ENCODE measurements at regions not wholly inside any gene's neighbourhood (a gene's known extent, or its start where the extent isn't known, plus 50 kb on each side); places are given as distances from the start of the nearest gene placed in this dataset.

DNA sequence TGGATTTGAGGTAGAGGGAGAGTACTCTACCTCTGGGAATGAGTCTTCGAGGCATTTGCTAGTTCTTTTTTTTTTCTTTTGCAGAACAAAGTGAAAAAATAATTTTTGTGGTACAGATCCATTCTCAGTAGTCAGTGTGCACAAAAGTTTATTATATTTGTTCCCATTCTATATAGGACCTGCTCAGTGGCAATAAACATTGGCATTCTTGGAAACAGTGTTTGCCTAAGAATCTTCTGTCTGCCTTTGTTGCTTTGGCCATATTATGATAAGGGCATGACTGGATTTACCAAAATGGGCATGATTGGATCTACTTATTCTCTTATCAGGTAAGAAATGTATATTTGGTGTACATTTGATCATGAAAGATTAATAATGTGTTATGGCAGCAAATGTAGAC is 583.3 kb downstream of the PLCL1 start:
- DNase-seq, result no peak

DNA sequence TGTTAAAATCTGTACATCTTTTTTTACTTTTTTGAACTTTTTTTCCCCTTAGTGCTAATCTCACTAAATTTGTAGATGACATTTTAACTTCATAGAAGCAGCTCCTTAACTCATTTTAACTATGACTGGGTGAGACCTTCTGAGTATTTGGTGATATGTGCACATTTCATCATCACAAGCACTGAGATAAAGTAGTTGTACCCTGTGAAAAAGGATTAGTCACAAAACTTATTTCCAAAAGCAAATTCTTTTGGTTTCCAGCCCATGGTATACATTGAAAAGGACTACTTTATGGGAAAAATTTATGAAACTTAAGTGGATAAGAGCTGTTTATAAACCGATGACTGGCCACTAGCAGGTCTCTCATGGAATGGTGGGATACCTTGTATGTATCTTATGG is 581.5 kb downstream of the PLCL1 start:
- no peak for DNase-seq

DNA sequence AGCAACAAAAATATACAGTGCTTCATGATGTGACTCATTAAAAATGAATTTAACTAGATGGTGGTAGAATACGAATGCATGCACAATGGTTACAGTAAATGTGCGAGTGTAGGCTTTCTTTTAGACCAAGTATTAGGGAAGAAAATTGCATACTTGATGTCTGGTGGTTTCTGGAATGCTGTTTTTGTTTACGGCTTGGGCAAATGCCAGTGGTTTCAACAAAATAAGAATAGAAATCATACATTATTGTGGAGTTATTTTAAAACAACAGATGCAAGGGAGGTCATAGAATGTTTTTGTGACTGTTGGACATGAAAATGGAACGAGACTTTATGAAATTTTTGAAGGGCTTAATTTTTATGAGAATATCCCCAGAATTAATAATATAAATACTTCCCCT is 580.9 kb downstream of the PLCL1 start:
- DNase-seq, result no peak

DNA sequence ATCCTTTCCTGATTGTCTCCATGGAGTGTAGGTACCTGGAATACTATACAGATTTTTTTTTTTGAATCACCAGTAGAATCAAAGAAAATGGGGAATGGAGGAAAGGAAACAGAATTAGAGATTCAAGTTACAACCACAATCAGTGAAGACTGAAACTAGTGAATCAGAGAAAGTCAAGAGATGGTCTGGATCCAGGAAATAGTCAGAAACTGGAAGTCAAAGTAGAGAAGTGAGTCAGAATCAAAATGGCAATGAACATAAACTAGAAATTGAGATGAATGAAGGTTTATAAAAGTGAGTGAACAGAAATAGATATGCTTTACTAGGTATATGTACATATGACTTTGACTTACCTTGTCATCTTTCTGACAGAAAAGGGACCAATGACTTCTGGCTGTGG is 579.0 kb downstream of the PLCL1 start:
- no peak for DNase-seq

DNA sequence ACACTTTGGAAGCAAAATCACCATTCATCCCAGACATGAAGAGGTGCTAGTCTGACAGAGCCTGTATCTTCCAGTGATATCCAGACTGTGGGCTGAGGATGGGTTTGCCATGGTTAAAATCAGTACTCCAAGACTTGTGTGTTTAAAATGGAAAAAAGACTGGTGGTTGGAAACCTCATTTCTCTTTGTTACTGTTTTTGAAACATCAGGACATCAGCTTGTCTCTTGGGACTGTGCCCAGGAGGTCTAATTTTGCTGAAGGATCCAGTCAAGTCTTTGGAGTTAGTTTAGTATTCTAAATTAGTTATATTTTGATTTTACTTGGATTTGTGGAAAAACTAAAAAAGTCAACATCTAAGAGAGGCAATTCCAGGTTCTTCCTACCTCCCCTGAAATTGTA is 578.4 kb downstream of the PLCL1 start:
- no peak for DNase-seq

DNA sequence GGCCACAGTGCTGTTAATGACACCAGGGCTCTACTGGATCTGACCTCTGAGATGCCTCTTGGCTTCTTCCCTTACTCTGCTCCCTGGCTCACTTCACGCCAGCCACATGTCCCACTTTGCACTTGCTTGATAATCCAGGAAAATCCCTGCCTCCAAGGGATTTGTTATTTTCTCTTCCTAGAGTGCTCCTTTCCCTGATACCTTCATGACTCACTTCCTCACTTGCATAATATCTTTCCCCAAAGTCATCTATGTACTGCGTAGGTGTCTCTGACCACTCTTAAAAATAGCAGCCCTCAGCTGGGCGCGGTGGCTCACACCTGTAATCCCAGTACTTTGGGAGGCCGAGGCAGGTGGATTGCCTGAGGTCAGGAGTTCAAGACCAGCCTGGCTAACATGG is 572.3 kb downstream of the PLCL1 start:
- no peak for DNase-seq

DNA sequence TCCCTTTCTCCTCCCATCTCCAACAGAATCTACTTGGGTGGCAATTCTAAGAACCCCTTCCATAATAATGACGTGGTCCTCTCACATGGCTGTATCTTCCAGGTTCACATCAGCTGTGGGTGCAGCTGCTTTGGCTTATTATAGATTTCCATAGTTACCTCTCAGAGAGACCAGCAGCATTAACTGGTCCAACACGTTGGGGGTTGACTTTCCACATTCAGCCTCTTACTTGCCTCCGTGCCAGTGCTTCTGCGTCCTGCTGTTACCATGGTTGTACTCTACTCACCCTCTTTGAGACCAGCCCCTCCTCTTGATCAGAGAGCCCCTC is 570.7 kb downstream of the PLCL1 start:
- no peak for DNase-seq

DNA sequence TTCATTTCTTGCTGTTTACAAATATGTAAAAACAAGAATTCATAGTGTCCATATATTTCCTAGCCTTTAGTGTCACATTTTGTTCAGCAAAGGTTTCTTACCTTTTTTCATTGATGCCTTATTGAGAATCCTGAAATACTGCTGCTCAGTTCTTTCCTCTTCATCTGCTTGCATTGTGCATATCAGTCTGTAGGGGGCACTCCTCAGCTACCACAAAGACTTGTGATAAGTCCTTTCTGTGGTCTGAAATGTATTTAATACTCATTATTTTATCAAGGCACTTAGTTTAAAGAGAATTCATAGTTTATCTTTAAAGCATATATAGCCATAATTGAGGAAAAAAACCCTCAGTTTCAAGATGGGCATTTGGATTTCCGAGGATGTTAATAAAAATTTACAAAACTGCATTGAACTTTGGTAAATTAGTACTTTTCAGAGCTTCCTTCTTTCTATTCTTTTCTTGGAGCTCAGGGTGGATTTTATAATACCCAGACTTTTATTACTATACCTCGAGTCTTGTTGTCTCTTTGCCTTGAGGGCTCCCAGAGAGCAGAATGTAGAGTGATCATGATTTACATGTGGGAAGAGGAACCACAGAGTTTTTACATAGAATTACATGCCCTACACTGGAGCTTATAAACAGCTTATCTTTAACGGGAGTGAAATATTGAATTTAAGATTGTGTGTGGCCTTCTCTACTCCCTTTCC is 570.1 kb downstream of the PLCL1 start:
- peak; percentile 85 for DNase-seq

DNA sequence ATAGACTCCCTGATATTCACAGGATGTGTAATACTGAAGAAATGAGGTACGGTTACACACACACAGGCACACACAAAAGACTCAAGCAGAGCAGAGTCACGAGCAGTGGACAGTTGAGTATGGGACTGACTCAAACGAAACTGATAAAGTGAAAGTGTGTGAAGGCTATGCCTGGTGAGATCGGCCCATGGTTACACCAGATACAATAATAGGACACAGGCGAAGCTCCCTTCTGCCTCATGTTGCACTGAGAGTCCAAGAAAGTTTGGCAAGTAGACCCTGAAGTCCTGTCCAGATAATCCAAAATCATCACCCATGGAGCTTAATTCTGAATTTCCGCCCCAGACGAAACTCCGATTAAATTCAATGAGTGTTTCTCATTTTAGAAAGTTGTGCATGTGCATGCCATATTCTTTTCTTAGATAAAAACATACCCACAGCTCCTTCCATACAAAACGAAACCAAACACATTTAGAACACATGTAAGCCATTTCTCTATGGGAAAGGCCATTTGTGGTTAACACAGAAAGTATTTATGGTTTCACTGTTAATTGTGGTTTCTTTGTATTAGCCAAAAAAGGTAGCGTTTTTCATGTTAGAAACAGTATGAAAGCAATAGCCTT is 567.6 kb downstream of the PLCL1 start:
- DNase-seq, result no peak

DNA sequence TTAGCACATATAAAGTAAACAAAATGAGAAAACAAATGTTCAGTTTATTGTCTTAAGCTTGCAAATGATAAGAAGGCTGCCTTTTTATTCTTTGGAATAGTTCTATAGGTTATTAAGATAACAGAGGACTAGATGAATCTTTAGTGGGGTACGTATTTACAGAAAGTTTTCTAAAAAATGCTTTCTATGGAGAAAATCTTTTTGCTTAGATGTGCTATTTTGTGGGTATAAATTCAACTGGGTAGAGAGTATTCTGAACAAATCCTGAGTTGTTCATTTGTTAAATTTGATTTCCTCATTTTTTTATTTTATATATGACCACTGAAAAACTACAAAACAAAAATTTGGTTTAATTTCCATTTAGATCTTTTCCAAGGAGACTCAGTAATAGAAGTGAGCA is 566.9 kb downstream of the PLCL1 start:
- DNase-seq, result no peak

DNA sequence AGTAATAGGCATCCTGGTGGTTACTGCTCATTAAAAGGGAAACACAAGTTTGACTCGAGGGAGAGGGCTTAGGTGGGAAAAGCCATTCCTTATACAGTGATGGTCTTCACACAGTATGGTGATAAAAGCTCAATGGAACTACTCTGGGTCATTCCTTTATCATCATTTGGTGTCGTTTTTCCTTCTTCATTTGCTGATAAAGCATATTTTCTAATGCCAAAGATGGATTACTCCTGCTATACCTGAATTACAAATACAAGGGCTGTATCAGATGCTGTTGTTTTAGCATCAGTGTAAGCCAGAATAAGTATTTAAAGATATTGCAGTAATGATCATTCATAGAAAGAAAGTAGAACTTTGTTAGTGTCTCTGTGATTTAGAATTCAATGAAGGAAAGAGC is 563.7 kb downstream of the PLCL1 start:
- DNase-seq, result no peak

DNA sequence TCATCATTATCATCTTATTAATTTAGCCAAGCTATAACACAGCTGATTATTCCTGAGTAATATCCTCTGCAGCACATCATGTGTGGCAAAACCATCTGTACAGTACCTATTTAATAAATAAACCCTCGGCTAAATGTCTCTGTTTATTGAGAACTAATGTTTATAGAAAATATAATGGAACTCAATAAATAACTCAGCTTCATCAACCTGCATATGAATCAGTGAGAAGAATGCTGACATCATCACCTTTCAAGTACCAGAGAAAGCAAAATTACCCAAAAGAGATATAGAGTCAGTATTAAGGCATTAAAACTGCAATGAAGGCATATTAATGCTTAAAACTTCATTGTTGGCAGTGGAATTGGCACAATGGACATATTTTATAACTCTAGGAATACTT is 558.3 kb downstream of the PLCL1 start:
- peak; percentile 61 for DNase-seq

DNA sequence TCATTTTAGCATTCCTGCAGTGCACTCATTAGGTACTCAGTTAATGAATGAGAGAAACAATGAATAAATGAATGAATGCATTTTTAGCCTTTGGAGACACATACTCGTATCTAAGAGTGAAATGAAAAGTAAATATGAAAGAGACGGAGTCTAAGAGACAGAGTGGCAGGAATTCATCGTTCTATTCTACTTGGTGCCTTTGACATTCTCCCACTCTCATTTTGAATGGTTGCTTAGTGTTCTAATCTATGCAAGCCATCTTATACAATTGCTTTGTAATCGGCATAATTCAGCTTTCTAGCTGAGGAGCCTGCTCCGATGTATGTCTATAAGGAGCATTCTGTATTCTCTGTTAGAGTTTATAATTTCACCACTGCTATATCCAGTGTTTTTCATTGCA is 554.9 kb downstream of the PLCL1 start:
- DNase-seq, result no peak

DNA sequence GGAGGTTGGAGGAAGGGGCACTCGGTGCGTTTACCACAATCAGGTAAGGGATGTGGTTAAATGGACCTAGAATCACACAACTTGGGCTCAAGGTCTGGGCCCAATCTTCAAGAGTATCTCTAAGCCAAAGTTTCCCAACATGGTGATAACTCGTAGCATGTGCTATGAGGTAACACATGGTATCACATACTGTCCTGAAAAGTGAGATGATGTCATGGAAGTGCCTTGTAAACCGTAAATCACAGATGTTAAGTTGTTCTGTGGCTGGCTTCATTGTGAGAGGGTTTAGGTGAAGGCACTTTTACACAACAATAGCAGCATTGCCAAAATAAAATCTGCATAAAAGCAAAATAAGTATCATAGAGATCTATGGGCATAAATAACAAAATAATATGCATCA is 551.8 kb downstream of the PLCL1 start:
- DNase-seq, result no peak

DNA sequence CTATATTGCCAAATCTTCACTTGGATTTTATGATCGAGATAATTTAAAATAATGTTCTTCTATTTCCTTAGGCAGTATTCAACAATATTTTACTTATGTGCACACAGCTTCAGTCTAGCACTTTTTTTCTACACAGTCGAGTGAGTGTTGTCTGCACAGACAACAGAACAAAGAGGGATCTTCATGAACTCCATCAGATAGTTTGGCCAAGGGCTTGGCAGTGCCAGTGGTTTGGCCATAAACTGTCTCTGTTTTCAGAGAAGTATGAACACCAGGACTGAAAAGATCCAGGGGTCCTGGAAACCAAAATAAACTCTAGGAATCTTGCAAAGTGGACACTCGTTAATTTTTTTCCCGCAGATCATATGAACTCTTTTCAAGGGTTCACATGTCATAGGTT is 547.3 kb downstream of the PLCL1 start:
- no peak for DNase-seq

DNA sequence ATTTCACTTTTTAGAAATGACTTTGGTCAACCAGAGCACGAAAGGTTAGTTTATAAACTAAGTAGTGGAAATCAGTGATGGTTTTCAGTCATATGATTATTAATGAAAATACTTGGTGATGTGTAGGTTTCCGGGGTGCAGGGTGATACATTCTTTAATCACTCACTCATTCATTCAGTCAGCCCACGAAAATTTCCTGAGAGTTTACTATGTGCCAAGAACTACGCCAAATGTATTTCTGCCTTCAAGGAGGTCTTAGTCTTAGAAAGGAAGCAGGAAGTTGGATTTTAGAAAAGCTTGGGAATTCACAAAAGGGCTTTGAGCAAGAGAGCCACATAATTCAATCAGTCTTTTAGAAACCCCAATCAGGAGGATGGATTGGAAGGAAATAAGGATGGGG is 543.6 kb downstream of the PLCL1 start:
- no peak for DNase-seq

DNA sequence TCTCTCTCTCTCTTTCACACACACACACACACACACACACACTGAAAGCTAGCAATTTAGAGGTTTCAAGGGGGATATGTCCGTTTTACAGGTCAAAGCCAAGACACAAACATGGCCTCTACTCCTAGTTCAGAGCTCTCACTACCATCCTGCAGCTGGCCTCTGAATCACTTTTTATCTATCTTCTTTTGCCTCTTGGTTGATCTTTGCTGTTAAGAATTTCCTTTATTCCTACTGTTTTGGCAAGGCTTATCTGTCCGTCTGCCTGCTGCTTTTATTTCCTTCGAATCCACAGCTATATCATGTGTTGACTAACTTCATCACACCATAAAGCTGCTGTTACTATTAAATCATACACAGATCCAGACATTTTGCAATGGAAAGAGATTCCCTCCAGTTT is 543.0 kb downstream of the PLCL1 start:
- DNase-seq, result no peak

DNA sequence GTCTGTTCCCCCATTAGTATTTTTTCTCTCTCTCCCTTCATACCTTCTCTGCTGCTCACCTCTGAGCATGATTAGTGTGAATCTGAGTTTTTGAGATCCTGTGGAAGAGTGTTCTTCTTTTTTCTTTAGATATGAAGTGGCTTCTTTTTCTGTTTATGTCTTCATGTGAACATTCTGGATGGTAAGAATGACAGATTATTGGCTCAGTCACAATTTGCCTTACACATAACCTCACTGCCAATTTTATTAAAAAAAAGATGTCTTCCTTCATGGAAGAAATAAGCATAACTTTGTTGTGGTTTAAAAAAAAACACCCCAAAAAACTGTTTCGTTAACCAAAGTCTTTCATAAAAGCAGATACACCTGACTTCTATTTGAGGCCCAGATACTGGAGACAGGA is 539.1 kb downstream of the PLCL1 start:
- DNase-seq, result no peak

DNA sequence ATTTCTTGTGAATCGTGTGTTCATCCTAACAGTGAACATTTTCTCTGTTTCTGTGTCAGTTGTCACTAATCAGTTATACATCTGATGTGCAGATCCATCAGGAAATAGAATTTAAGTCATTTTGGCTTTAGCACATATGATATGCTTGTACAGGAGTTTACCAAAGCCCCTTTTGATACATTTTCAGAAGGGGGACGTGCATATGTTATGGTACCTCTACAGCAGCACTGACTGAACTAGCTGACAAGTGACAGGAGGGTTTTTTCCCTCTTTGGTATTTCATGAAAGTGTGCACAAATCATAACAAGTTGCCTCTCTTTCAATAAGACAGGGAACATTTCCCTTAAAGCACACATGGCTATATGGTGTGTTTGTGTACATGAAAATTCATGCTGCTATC is 536.5 kb downstream of the PLCL1 start:
- DNase-seq, result no peak

DNA sequence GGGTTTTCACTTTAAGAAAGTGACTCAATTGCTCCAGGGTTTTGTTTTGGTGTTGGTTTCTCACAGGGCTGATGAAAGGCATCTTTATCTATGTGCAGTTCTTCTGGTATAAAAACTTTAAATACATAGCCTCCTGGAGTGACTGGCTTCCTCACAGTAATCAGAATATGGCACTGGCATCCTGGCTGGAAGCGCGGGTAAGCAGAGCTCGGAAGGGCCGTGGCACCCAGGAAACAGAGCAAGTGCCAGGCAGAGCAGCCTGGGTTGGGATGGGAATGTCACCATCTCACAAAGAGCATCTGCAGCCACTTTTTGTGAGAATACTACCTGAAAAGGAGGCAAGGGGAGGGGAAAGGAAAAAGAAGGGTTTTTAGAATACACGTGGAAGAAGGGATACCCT is 534.7 kb downstream of the PLCL1 start:
- no peak for DNase-seq

DNA sequence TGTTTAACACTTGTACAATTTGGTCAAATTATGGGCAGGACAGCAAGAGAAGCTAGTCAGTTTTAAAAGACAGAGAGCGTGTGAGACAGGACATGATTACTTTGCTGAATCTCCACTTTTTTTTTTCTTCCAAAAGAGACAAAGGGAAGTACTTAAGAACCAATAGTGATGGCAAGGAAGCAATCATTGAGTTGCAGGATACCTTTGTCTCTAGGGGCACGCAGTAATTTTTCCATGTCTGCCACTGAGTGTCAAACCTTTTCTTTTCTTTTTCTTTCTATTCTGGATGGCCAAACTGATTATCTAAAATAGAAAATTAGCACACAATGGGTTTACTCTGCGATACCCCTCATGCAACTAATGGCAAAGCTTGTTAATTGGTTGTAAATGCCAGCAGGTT is 533.0 kb downstream of the PLCL1 start:
- DNase-seq, result no peak

DNA sequence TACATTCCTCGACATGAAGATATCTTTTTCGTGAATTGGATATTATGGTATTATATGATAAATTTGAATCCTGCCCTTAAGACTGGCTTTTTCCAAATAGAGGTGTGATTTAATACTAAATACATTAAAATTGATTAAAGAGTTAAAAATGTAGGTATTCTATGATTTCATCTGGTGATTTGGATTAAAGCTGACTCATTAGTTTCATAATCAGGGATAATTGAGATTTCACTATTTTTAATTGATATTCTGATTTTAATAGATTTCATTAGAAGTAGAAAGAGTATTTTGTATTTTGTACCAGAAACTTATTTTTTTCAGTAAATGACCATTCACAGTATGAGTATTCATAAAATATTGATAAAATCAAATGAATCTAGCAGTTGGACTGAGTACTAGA is 524.1 kb downstream of the PLCL1 start:
- DNase-seq, result no peak

DNA sequence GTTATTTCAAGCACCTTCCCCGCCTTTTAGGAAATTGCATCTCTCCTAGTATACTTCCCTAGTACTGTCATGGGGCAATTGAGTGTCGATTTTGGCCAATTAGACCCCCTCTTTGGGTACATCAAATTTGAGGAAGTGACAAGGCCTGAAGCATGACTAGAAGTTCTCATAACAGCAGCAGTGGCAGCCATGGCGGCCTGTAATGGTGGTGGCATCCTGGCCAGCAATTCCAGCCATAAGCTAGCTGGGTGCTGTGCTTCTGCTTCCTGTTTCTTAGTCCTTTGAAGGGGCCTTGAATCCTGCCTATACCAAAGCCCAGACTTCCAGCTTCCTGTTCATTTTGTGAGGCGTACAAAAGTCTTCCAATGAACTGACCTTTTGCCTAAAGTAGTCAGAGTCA is 523.1 kb downstream of the PLCL1 start:
- no peak for DNase-seq

DNA sequence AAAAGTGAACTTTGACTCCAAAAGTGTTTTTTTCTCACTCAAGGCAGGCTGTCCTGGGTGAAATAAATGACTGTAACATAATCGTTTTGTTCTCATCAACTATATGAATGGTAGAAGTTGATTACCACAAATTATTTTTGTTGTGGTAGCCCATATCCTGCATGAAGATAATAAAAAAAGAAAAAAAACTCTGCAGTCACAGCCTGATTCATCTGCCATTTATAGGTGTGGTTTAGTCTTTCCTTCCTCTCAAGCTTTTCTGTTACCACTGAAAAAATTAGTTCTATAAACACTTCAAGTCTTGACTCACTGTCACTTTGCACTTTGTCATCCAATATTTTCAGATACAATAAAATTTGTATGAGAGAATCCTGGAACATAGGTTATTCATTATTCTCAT is 522.0 kb downstream of the PLCL1 start:
- DNase-seq, result no peak

DNA sequence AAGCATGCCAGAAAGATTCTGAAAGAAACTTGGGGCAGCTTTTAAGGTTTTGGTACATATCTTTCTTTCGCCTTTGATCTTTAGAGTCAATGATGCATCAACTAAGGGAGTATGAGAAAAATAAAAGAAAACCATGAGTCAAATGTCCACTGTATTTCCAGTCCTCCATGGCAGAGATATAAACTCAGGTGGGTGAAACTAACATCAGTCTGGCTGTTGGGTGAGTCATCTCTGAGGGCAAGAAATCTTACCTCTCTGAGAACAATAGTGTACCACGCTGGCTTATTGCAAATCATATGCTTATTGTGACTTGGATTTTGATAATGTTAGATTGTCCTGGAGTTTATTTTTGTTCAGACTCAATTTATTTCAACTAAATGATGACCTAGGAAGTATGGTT is 521.0 kb downstream of the PLCL1 start:
- no peak for DNase-seq

DNA sequence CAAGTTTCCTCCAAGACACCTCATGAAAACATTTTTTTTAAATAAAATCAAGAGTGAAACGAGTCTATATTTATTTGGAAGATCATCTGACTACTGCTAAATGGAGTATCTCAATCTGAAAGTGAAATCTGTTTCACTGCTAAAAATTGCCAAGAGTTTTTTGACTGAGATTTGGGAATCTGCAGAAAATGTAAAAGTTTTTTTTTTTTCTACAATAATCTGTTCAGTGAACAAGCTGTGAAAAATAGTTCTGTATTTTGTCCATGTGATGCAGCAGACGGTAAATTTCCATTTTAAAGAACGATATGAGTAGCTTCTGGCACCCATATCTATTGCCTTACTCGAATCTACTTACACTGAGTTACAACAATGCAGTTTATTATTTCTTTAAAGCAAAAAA is 519.7 kb downstream of the PLCL1 start:
- DNase-seq, result no peak
